ENCODE measurements at regions not wholly inside any gene's neighbourhood (a gene's known extent, or its start where the extent isn't known, plus 50 kb on each side); places are given as distances from the start of the nearest gene placed in this dataset.

- Histone ChIP-seq H3K4me1 (no peaks in the 10 kb centered on the region), H3K36me3 (no peaks in the 10 kb centered on the region), H3K9me3 (no peaks in the 10 kb centered on the region), H3K27me3 (no peaks in the 10 kb centered on the region), H3K4me3 (no peak overlapping the region), H3K27ac (no peak overlapping the region)
- TF ChIP-seq POLR2AphosphoS5 (IDR thresholded peaks at IDR 0.05), result no peak
- TF ChIP-seq, protein P1, sequence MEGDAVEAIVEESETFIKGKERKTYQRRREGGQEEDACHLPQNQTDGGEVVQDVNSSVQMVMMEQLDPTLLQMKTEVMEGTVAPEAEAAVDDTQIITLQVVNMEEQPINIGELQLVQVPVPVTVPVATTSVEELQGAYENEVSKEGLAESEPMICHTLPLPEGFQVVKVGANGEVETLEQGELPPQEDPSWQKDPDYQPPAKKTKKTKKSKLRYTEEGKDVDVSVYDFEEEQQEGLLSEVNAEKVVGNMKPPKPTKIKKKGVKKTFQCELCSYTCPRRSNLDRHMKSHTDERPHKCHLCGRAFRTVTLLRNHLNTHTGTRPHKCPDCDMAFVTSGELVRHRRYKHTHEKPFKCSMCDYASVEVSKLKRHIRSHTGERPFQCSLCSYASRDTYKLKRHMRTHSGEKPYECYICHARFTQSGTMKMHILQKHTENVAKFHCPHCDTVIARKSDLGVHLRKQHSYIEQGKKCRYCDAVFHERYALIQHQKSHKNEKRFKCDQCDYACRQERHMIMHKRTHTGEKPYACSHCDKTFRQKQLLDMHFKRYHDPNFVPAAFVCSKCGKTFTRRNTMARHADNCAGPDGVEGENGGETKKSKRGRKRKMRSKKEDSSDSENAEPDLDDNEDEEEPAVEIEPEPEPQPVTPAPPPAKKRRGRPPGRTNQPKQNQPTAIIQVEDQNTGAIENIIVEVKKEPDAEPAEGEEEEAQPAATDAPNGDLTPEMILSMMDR (IDR thresholded peaks at IDR 0.05), result no peak
- TF ChIP-seq POLR2A (IDR thresholded peaks at IDR 0.05), result no peak
- no peak for DNase-seq (ENCODE audit: low spot score in 2 of 2)
- intact Hi-C loops (cut with DNase I; ENCODE audit: low total_unique reads), result no loop called here
Measured at GRCh38 chr3:35867791-35868190, 228.5 kb downstream of the ARPP21 start.

DNA sequence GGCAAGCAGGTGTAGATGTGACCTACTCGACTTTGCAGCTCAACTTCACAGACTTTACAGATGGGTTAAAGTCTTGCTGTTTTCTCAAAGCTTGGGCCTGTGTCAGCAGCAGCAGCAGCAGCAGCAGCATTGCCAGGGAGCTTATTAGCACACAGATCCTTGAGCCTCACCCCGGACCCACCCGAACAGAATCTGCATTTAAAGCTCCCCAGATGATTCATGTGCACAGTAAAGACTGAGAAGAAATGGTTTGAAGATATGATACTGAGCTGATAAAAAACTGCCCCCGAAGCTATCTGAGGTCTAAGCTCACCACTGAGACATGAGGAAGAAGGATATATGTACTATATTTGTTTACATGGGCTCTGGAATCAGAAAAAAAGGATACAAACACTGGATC, 231.7 kb downstream of the ARPP21 start:
- Histone ChIP-seq H3K27ac (no peak overlapping the region), H3K27me3 (no peaks in the 10 kb centered on the region), H3K36me3 (no peaks in the 10 kb centered on the region), H3K9me3 (no peaks in the 10 kb centered on the region), H3K4me1 (no peaks in the 10 kb centered on the region), H3K4me3 (no peak overlapping the region)
- TF ChIP-seq POLR2AphosphoS5 (IDR thresholded peaks at IDR 0.05), result no peak
- no peak for DNase-seq (ENCODE audit: low spot score in 2 of 2)
- intact Hi-C loops (cut with DNase I; ENCODE audit: low total_unique reads), result no loop called here

- no peaks in the 10 kb centered on the region for H3K27me3 ChIP-seq
- H3K36me3 ChIP-seq, result no peaks in the 10 kb centered on the region
- no peaks in the 10 kb centered on the region for H3K4me1 ChIP-seq
- H3K9me3 ChIP-seq, result peaks cover 0 to 12% of the 10 kb centered on the region in 2 donors
- no peak for DNase-seq (ENCODE audit: low spot score in 2 of 2)
- no peak overlapping the region for H3K27ac ChIP-seq
- intact Hi-C loops (cut with DNase I; ENCODE audit: low total_unique reads), result no loop called here
- no peak overlapping the region for H3K4me3 ChIP-seq
- TF ChIP-seq POLR2AphosphoS5 (IDR thresholded peaks at IDR 0.05) (no peak), POLR2A (IDR thresholded peaks at IDR 0.05) (no peak)
- TF ChIP-seq, protein P1 (IDR thresholded peaks at IDR 0.05), result no peak
Measured at GRCh38 chr3:35883929-35884328, 244.6 kb downstream of the ARPP21 start.

DNA sequence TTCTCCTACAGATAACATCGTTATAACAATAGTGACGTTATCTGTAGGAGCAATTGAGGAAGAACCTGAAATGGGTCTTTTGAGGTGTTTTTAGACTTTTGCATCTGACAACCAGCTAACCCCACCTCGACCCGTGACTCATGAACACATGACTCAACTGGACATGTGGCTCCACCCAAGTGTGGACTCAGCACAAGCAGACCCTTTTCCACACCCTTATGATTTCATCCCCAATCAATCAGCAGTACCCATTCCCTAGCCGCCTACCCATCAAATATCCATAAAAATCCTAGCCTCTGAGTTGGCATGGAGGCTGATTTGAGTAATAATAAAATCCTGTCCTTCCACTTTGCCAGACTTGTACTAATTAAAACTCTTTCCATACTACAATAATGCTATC, 255.4 kb downstream of the ARPP21 start:
- Histone ChIP-seq H3K36me3 (no peaks in the 10 kb centered on the region), H3K4me3 (no peak overlapping the region), H3K27me3 (no peaks in the 10 kb centered on the region), H3K9me3 (peaks cover 0 to 9% of the 10 kb centered on the region in 2 donors), H3K4me1 (no peaks in the 10 kb centered on the region), H3K27ac (no peak overlapping the region)
- DNase-seq (ENCODE audit: low spot score in 2 of 2), result no peak
- intact Hi-C loops (cut with DNase I; ENCODE audit: low total_unique reads), result no loop called here
- TF ChIP-seq, protein P1 (IDR thresholded peaks at IDR 0.05), result no peak
- TF ChIP-seq POLR2AphosphoS5 (IDR thresholded peaks at IDR 0.05) (no peak), POLR2A (IDR thresholded peaks at IDR 0.05) (no peak)

GRCh38 chr3:35899245-35899644, 259.9 kb downstream of the ARPP21 start:
- H3K9me3 ChIP-seq, result peaks cover 0 to 9% of the 10 kb centered on the region in 2 donors
- no peaks in the 10 kb centered on the region for H3K4me1 ChIP-seq
- H3K4me3 ChIP-seq, result no peak overlapping the region
- H3K36me3 ChIP-seq, result no peaks in the 10 kb centered on the region
- no peak for TF ChIP-seq POLR2A (IDR thresholded peaks at IDR 0.05)
- TF ChIP-seq, protein P1 (IDR thresholded peaks at IDR 0.05), result no peak
- TF ChIP-seq POLR2AphosphoS5 (IDR thresholded peaks at IDR 0.05), result no peak
- H3K27ac ChIP-seq, result no peak overlapping the region
- H3K27me3 ChIP-seq, result no peaks in the 10 kb centered on the region
- intact Hi-C loops (cut with DNase I; ENCODE audit: low total_unique reads), result no loop called here
- no peak for DNase-seq (ENCODE audit: low spot score in 2 of 2)

- no peak for TF ChIP-seq POLR2A (IDR thresholded peaks at IDR 0.05)
- TF ChIP-seq POLR2AphosphoS5 (IDR thresholded peaks at IDR 0.05), result no peak
- TF ChIP-seq, protein P1 (IDR thresholded peaks at IDR 0.05), result no peak
- Histone ChIP-seq H3K4me1 (no peaks in the 10 kb centered on the region), H3K36me3 (no peaks in the 10 kb centered on the region), H3K27ac (no peak overlapping the region), H3K9me3 (peaks cover 0 to 2% of the 10 kb centered on the region in 2 donors), H3K4me3 (no peak overlapping the region), H3K27me3 (no peaks in the 10 kb centered on the region)
- intact Hi-C loops (cut with DNase I; ENCODE audit: low total_unique reads), result no loop called here
- no peak for DNase-seq (ENCODE audit: low spot score in 2 of 2)
Measured at GRCh38 chr3:35900079-35900478, 260.8 kb downstream of the ARPP21 start.
